Stimulated activated CD8-positive, alpha-beta memory T cell treated with anti-CD3 and anti-CD28 coated beads, Interleukin-15, amount 100 ng/mL, for 24 hours (primary cell): ENCODE measurements at regions not wholly inside any gene's neighbourhood (a gene's known extent, or its start where the extent isn't known, plus 50 kb on each side); places are given as distances from the start of the nearest gene placed in this dataset.
"Not testable (repeated sequence)": the region's sequence is repeated elsewhere in the genome, so short reads cannot be mapped to it uniquely, and the experiment has no call there.

ENCODE experiments used
- DNase-seq: peaks from one replicate; pipeline ENCODE4 v3.0.0-alpha.2; 2020; ENCODE audit warnings: low read depth

DNA sequence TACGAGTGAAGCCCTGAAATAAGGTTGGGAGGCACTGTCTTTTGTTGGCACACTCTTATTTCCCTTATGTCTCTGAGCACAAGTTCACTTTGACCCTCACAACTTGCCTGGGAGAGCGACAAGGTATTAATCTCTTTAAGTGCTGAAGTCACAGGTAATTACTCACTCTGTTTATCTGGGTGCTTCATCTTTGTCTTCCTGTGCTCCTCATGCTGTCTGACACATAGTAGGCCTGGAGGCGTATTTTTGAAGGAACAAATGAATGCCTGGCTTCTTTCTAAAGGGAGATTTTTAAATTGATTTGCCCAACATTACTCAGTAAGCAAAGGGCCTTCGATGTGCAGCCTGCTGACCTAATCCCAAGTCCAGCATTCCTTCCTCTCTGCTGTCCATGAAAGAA is 507.1 kb upstream of the TNP1 start:
- DNase-seq: no peak

DNA sequence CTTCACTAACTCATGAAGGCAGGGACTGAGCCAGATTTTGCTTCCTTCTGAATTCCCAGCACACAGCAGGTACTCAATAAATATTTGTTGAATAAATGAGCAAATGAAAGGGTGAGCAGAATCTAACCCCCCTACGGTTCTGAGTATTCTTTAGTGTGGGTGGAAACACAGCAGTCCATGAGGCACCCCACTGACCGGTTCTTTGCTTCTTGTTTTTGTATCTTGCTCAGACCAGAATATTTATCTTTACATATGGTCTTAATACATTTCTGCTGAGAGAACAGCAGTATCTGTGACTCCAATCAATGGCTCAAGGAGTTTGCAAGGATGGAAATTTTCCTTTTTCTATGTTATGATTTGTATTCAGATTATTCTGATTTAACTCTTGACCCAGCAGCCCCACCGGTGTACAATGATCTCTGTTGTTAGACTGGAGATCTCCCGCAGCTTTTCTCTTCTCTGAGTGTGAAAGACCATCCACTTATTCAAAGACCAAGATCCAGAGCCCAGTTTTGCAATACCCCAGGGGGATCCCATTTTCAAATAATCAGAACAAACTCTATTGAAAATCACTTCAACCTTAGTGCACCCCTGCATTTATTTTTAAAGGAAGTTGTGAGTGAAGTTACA is 506.5 kb upstream of the TNP1 start:
- no peak for DNase-seq

DNA sequence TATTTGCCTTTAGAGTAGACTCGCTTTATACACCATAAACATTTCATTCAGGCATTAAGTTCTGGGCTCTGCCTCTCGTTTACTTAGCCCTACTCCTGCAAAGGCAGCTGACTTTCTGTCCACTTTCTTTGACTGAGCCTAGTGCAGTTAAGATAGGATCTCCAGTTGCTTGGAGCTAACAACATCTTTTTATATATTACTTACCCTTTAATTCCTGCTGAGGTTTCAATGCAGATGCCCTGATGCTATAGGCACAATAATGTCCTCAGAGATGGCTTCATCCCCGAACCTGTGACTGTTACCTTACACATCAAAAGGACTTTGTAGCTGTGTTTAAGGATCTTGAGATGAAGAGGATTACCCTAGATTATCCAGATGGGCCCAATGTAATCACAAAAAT is 505.8 kb upstream of the TNP1 start:
- no peak for DNase-seq

DNA sequence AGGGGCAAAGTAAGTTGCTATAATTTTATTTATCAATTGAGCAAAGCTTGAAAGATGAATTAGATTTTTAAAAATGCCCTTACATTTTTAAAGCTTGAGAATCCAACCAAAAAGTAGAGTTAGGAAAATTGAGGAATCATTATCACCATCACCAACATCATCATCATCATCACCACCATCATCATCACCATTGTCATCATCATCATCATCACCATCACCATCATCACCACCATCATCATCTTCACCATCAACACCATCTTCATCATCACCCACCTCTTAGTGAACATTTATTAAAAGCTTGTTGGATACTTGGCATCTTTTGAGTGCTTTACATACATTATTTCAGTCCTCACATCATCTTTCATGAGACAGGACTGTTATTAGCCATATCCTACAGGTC is 504.4 kb upstream of the TNP1 start:
- DNase-seq: no peak

- DNase-seq: no peak
Measured at GRCh38 chr2:217363470-217363869, 503.6 kb upstream of the TNP1 start.

DNA sequence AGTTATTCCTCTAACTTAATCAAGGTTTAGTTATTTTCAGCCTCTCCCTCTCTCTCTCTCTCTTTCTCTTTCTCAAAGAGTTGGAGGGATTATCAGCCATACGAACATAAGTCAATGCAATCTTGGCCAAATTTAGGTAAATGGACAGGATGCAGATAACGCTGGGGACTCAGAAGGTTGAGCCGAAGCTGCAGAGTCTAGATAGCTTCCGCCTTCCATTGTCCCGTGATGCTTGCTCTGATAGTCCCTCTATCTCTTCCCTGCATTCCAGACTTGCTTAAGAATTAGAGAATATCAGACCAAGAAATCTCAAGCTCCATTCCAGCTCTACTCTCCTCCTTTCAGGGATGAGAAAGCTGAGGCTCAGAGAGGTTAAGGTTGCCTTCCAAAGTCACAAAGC is 502.8 kb upstream of the TNP1 start:
- DNase-seq: no peak

DNA sequence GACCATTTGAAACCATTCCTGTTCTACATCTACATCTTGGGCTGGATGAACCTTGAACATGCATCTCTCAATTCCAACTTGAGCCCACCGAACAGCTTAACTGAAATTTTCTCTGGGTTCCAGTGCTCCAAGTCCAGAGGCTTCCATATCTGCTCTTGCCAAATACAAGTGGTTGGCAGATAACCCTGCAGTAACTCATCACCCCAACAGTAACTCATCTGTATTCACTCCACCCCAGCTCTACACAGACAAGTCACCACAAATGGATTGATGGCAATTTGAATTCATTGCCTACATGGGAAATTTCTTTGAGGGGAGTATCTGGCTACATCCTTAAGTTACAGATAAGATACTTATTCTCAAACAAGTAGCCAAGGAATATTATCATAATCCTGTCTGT is 502.4 kb upstream of the TNP1 start:
- DNase-seq: no peak

GRCh38 chr2:217361483-217361880 is 501.6 kb upstream of the TNP1 start:
- DNase-seq: no peak

DNA sequence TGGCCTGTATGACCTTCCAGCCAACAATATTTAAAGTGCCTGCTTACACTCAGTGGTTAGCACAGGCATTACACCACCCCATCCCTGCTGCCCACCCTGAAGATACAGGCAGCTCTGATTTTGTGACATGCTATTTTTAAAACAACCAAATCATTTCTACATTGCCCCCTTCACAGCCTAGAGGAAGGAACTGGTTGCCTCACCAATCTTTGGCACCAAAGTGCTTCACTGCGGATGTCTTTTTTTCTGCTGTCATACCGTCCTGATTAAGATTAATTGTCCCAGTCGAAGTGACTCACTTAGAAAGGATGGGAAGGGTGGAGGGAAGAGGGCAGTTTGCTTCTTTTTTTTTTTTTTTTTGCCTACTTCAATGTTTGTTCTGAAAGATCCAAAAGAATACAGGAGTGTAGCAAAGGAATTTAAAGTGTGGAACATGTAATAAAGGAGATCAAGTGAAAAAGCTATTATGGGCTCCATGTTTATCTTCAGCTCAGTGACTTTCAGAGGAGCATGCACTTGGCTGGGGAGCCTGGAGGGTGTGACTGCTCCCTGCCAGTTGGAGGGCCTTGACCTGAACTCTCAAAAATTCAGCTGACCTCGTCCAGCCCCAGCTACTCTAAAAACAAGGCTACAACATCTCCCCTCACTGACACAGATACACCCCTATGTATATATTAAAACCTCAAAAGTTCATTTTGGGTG is 501.1 kb upstream of the TNP1 start:
- no peak for DNase-seq

GRCh38 chr2:217360111-217360510 is 500.2 kb upstream of the TNP1 start:
- DNase-seq: no peak

- DNase-seq: no peak
Measured at GRCh38 chr2:217357886-217358620, 498.2 kb upstream of the TNP1 start.

GRCh38 chr2:217356781-217357180 is 496.9 kb upstream of the TNP1 start:
- DNase-seq: no peak

GRCh38 chr2:217356142-217356541 is 496.3 kb upstream of the TNP1 start:
- DNase-seq: no peak

DNA sequence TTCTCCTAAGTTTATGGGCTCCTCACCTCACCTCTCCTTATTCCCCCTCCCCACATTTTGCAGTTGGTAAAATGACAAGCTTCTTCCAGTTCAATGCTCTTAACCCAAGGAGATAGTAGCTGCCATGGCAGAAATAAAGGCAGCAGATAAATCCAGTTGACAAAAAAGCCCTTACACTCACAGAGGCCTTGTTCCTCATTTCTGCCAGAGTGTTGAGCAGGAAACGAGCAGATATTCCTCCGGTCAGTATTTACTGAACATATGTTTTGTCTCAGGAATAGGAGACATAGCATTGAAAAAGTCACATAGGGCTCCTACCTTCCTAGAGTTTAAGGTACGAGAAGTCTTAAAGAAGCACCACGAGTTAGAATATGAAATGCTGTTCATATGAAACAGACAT is 493.7 kb upstream of the TNP1 start:
- DNase-seq: no peak

DNA sequence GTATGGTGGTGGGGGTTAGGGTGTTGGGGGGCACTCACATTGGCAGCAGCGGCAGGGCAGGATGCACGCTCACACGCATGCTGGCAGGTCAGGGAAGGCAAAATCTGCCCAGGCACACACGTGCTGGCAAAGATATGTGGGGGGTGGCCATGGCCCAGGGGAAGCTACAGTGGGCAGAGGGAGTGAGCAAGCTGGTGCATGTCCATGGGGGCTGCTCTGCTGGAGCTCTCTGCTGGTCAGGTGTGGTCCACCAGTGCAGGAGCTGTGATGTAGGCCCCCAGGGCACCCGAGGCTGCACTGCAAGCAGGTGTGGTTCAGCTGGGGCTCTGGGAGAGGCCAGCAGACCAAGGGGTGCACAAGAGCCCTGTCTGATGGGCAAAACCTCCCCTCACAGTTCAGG is 491.5 kb upstream of the TNP1 start:
- no peak for DNase-seq

- DNase-seq: no peak
Measured at GRCh38 chr2:217349251-217349650, 489.4 kb upstream of the TNP1 start.

- DNase-seq: not testable (repeated sequence)
Measured at GRCh38 chr2:217347630-217348029, 487.8 kb upstream of the TNP1 start.

- not testable (repeated sequence) for DNase-seq
Measured at GRCh38 chr2:217346043-217346442, 486.2 kb upstream of the TNP1 start.

DNA sequence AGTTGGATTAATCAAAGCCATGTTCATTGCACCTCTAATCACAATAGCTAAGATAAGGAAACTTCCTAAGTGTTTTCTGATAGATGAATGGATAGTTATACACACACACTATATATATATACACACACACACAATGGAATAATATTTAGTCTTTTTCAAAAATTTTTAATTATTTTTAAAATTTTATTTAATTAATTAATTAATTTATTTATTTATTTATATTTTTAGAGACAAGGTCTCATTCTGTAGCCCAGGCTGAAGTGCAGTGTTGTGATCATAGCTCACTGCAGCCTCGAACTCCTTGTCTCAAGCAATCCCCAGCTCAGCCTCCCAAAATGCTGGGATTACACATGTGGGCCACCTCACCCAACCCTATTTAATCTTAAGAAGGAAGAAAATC is 481.0 kb upstream of the TNP1 start:
- no peak for DNase-seq

- no peak for DNase-seq
Measured at GRCh38 chr2:217340176-217340575, 480.3 kb upstream of the TNP1 start.

DNA sequence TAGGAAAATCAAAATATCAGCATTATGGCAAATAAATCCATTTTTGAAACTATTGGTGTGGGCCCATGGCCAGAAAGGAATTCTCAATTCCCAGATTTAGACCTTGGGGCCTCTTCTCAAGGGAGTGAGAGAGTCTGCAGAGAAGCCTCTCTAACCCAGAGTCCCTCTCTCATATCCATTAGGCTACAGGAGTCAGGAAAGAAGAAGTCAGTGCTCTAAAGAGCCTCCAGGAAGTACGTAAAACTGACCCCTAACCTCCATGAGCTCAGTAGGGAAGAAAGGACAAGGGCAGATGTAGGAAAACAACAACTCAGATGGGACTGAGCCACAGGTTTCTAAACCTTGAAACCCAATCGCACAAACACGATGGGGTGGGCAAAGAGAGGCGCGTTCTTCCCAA is 479.9 kb upstream of the TNP1 start:
- no peak for DNase-seq

GRCh38 chr2:217338306-217338916 is 478.5 kb upstream of the TNP1 start:
- no peak for DNase-seq

- DNase-seq: no peak
Measured at GRCh38 chr2:217337771-217338170, 477.9 kb upstream of the TNP1 start.
